PC-3 (cell line): ENCODE measurements at regions not wholly inside any gene's neighbourhood (a gene's known extent, or its start where the extent isn't known, plus 50 kb on each side); places are given as distances from the start of the nearest gene placed in this dataset.

Experiments
- EZH2 ChIP-seq: fragments of 300-600 bp; sonication (generic); IDR thresholded peaks from one replicate; pipeline ENCODE4 v1.6.1; 2017; ENCODE audit warnings: antibody characterized with exemption, mild to moderate bottlenecking, low read length; ENCODE audit not compliant: unreplicated experiment
- TF ChIP-seq, protein P1 (sequence below): fragments of 300-600 bp; sonication (generic); conservative IDR thresholded peaks from 2 replicates; pipeline ENCODE4 v1.5.1; 2017; ENCODE audit warnings: antibody characterized with exemption, low read depth, mild to moderate bottlenecking, low read length

DNA sequence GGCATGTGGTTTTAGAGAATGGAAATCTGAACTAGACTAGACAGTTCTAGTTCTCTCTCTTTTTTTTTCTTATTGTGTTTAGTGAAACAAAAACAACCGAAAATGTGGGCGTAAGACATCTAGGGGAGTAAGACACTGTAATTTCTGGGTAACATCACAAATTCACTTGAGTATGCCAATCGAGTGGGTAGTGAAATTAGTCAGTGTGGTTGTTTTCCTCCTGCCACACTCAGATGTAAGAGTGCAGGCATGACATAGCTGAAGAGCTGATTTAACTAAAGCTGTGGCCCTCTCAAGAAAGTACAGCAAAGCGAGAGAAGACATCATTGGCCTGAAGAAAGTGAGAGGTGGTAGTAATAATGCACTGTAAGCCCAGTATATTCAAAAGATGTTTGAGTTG lies 1585.3 kb upstream of the AGA start:
- TF ChIP-seq, protein P1, sequence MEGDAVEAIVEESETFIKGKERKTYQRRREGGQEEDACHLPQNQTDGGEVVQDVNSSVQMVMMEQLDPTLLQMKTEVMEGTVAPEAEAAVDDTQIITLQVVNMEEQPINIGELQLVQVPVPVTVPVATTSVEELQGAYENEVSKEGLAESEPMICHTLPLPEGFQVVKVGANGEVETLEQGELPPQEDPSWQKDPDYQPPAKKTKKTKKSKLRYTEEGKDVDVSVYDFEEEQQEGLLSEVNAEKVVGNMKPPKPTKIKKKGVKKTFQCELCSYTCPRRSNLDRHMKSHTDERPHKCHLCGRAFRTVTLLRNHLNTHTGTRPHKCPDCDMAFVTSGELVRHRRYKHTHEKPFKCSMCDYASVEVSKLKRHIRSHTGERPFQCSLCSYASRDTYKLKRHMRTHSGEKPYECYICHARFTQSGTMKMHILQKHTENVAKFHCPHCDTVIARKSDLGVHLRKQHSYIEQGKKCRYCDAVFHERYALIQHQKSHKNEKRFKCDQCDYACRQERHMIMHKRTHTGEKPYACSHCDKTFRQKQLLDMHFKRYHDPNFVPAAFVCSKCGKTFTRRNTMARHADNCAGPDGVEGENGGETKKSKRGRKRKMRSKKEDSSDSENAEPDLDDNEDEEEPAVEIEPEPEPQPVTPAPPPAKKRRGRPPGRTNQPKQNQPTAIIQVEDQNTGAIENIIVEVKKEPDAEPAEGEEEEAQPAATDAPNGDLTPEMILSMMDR = no peak
- TF ChIP-seq EZH2 = no peak
